Kidney epithelial cell (primary cell): ENCODE measurements at regions not wholly inside any gene's neighbourhood (a gene's known extent, or its start where the extent isn't known, plus 50 kb on each side); places are given as distances from the start of the nearest gene placed in this dataset.

Source experiments
- DNase-seq: peaks from one replicate; pipeline ENCODE4 v3.0.0-alpha.2; 2010; ENCODE audit warnings: low read depth
- H3K27me3 ChIP-seq: 2 replicates; pipeline ENCODE4 v1.6.0; 2011; ENCODE audit warnings: low read length; ENCODE audit not compliant: control insufficient read depth, insufficient read depth
- H3K36me3 ChIP-seq: 2 replicates; pipeline ENCODE4 v1.5.1; 2011; ENCODE audit warnings: low read length; ENCODE audit not compliant: control insufficient read depth, insufficient read depth
- H3K4me3 ChIP-seq: 2 replicates; pipeline ENCODE4 v1.5.1; 2011; ENCODE audit warnings: low read depth, mild to moderate bottlenecking, control low read depth, low read length
- CTCF ChIP-seq: IDR thresholded peaks from 2 replicates; pipeline ENCODE4 v1.5.1; 2011; ENCODE audit warnings: mild to moderate bottlenecking, moderate library complexity, low read length, control low read depth, inconsistent platforms; ENCODE audit not compliant: insufficient read depth, poor library complexity, severe bottlenecking

DNA sequence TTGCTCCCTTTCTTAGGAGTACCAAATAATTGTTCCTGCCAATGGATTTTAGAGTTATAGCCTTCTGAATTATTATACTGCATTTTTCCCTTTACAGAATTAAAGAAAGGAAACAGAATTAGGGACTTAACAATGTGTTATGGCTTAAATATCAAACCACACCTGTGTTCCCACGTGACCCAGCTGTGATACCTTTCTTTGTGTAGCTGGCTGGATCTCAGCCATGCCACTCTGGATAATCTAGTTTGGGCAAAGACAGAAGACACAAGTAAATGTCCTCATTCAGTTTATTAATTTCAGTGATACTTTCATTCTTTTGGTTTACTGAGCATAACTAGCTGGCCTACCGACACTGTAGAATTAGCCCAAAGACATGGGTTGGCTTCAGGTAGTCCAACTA lies 417.2 kb upstream of the ADAMTS16 start:
- Histone ChIP-seq H3K4me3 (no peak overlapping the region), H3K36me3 (no peaks in the 10 kb centered on the region), H3K27me3 (no peaks in the 10 kb centered on the region)
- no peak for TF ChIP-seq CTCF
- no peak for DNase-seq

GRCh38 chr5:4725594-4725993 lies 414.5 kb upstream of the ADAMTS16 start:
- DNase-seq, result no peak
- no peak for TF ChIP-seq CTCF
- Histone ChIP-seq H3K27me3 (no peaks in the 10 kb centered on the region), H3K36me3 (no peaks in the 10 kb centered on the region), H3K4me3 (no peak overlapping the region)

GRCh38 chr5:4730279-4730678 lies 409.9 kb upstream of the ADAMTS16 start:
- Histone ChIP-seq H3K36me3 (no peaks in the 10 kb centered on the region), H3K4me3 (no peak overlapping the region), H3K27me3 (no peaks in the 10 kb centered on the region)
- TF ChIP-seq CTCF, result no peak
- DNase-seq, result no peak

GRCh38 chr5:4734348-4734747 lies 405.8 kb upstream of the ADAMTS16 start:
- no peaks in the 10 kb centered on the region for H3K36me3 ChIP-seq
- no peaks in the 10 kb centered on the region for H3K27me3 ChIP-seq
- TF ChIP-seq CTCF, result no peak
- no peak for DNase-seq
- no peak overlapping the region for H3K4me3 ChIP-seq

DNA sequence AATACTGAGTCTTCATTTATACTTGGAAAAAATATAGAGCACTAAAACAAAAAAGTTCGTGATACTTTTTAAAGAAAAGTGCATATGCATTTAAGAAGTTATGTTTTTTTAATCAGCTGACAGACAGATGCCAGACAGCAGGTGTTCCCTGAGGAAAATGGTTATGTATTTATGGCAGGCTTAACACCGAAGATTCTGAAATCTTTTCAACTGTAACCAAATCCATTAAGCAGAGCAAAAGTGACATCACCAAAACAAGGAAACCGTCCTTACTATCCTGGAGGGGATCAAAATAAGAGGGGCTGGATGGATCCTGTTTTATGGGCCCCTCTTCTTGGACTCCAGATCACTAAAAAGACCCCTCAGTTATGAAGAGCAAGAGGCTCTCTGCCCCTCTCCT lies 404.9 kb upstream of the ADAMTS16 start:
- no peak for TF ChIP-seq CTCF

DNA sequence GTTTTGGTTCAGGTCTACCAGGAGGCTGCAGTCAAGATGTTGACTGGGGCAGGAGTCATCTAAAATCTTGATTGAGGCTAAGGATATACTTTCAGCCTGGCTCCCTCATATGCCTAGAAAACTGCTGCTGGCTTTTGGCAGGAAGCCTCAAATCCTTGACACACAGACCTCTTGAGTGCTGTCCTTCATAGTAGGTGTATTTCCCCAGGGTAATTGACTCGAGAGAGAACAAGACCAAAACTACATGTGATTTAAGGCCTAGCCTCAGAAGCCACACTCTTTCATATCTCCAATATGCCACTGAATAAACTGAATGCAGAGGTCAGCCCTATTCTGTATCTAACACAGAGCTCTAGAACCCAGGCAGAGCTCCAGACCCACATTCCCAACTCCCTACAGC lies 402.3 kb upstream of the ADAMTS16 start:
- Histone ChIP-seq H3K4me3 (no peak overlapping the region), H3K36me3 (no peaks in the 10 kb centered on the region), H3K27me3 (no peaks in the 10 kb centered on the region)
- no peak for DNase-seq
- TF ChIP-seq CTCF, result no peak

More for the DNA sequence above, 404.9 kb upstream of the ADAMTS16 start:
- Histone ChIP-seq H3K4me3 (no peak overlapping the region), H3K27me3 (no peaks in the 10 kb centered on the region), H3K36me3 (no peaks in the 10 kb centered on the region)
- DNase-seq, result no peak
